HepG2 (cell line): ENCODE measurements at regions not wholly inside any gene's neighbourhood (a gene's known extent, or its start where the extent isn't known, plus 50 kb on each side); places are given as distances from the start of the nearest gene placed in this dataset.

Experiments used
- ASH2L ChIP-seq: fragments of 300-600, 200-600 bp; sonication (generic); IDR thresholded peaks from 2 replicates; pipeline ENCODE4 v1.7.0; 2017; ENCODE audit warnings: low read depth, mild to moderate bottlenecking, moderate library complexity, mixed read lengths, low read length; ENCODE audit not compliant: insufficient read length
- CEBPG ChIP-seq: IDR thresholded peaks from 2 replicates; pipeline ENCODE4 v1.6.1; 2016
- CENPBD1 ChIP-seq: sonication (generic); formaldehyde crosslinking; IDR thresholded peaks from 2 replicates; pipeline ENCODE4 v1.8.0; 2022; ENCODE audit warnings: missing genetic modification reagents, low read depth, mild to moderate bottlenecking, borderline replicate concordance
- ESRRA ChIP-seq: sonication (generic); formaldehyde crosslinking; IDR thresholded peaks from 2 replicates; pipeline ENCODE4 v1.5.1; 2020; ENCODE audit warnings: mild to moderate bottlenecking, low read depth, missing genetic modification reagents
- HINFP ChIP-seq: sonication (generic); formaldehyde crosslinking; IDR thresholded peaks from 2 replicates; pipeline ENCODE4 v1.4.0; 2020; ENCODE audit warnings: low read depth, mild to moderate bottlenecking, missing genetic modification reagents
- KLF6 ChIP-seq: IDR thresholded peaks from 2 replicates; pipeline ENCODE4 v1.8.0; 2016; ENCODE audit warnings: missing biosample characterization, missing genetic modification reagents
- MAF1 ChIP-seq: sonication (generic); formaldehyde crosslinking; IDR thresholded peaks from 2 replicates; pipeline ENCODE4 v1.5.0; 2020; ENCODE audit warnings: missing genetic modification reagents, borderline replicate concordance
- MATR3 ChIP-seq: sonication (generic); formaldehyde crosslinking; IDR thresholded peaks from 2 replicates; pipeline ENCODE4 v1.4.0; 2020; ENCODE audit warnings: missing genetic modification reagents
- MBNL3 ChIP-seq: fragments of 250-450 bp; sonication (Bioruptor Pico); conservative IDR thresholded peaks from 2 replicates; pipeline ENCODE4 v1.8.0; 2022; ENCODE audit warnings: mild to moderate bottlenecking, inconsistent platforms
- NFIB ChIP-seq: sonication (generic); formaldehyde crosslinking; IDR thresholded peaks from 2 replicates; pipeline ENCODE4 v1.9.0; 2021; ENCODE audit warnings: missing genetic modification reagents, mild to moderate bottlenecking, borderline replicate concordance
- RFXANK ChIP-seq: IDR thresholded peaks from 2 replicates; pipeline ENCODE4 v1.6.1; 2016
- SETDB1 ChIP-seq: sonication (generic); formaldehyde crosslinking; IDR thresholded peaks from 2 replicates; pipeline ENCODE4 v1.5.1; 2020; ENCODE audit warnings: missing genetic modification reagents, mild to moderate bottlenecking, borderline replicate concordance
- TFDP2 ChIP-seq: sonication (generic); formaldehyde crosslinking; IDR thresholded peaks from 2 replicates; pipeline ENCODE4 v1.4.0; 2020; ENCODE audit warnings: missing genetic modification reagents
- ZBTB37 ChIP-seq: sonication (generic); formaldehyde crosslinking; IDR thresholded peaks from 2 replicates; pipeline ENCODE4 v1.4.0; 2020; ENCODE audit warnings: mild to moderate bottlenecking, missing genetic modification reagents
- ZFP36L2 ChIP-seq: sonication (generic); formaldehyde crosslinking; IDR thresholded peaks from 2 replicates; pipeline ENCODE4 v1.4.0; 2020; ENCODE audit warnings: missing genetic modification reagents
- ZMYM2 ChIP-seq: sonication (generic); formaldehyde crosslinking; IDR thresholded peaks from 2 replicates; pipeline ENCODE4 v1.8.0; 2022; ENCODE audit warnings: mild to moderate bottlenecking, missing genetic modification reagents
- ZNF276 ChIP-seq: sonication (generic); formaldehyde crosslinking; IDR thresholded peaks from 2 replicates; pipeline ENCODE4 v1.4.0; 2020; ENCODE audit warnings: mild to moderate bottlenecking, low read depth, missing genetic modification reagents
- ZNF33B ChIP-seq: sonication (generic); formaldehyde crosslinking; IDR thresholded peaks from 2 replicates; pipeline ENCODE4 v1.5.1; 2020; ENCODE audit warnings: mild to moderate bottlenecking, missing genetic modification reagents
- ZNF343 ChIP-seq: sonication (generic); formaldehyde crosslinking; IDR thresholded peaks from 2 replicates; pipeline ENCODE4 v1.4.0; 2020; ENCODE audit warnings: mild to moderate bottlenecking, missing genetic modification reagents
- ZNF362 ChIP-seq: sonication (generic); formaldehyde crosslinking; IDR thresholded peaks from 2 replicates; pipeline ENCODE4 v1.4.0; 2020; ENCODE audit warnings: missing genetic modification reagents, mild to moderate bottlenecking, borderline replicate concordance
- ZNF460 ChIP-seq: sonication (generic); formaldehyde crosslinking; IDR thresholded peaks from 2 replicates; pipeline ENCODE4 v1.5.1; 2020; ENCODE audit warnings: missing genetic modification reagents, mild to moderate bottlenecking, borderline replicate concordance
- ZNF563 ChIP-seq: sonication (generic); formaldehyde crosslinking; IDR thresholded peaks from 2 replicates; pipeline ENCODE4 v1.8.0; 2022; ENCODE audit warnings: mild to moderate bottlenecking, moderate library complexity, missing genetic modification reagents
- ZNF841 ChIP-seq: sonication (generic); formaldehyde crosslinking; IDR thresholded peaks from 2 replicates; pipeline ENCODE4 v1.8.1; 2023; ENCODE audit warnings: missing genetic modification reagents, borderline replicate concordance
- ZSCAN30 ChIP-seq: sonication (generic); formaldehyde crosslinking; IDR thresholded peaks from 2 replicates; pipeline ENCODE4 v1.5.0; 2020; ENCODE audit warnings: mild to moderate bottlenecking, missing genetic modification reagents

GRCh38 chr6:28719275-28719940, 193.7 kb downstream of the GPX5 start (continued):
- TF ChIP-seq ZNF276 (CRISPR knock-in tag) (no peak), ZNF563 (CRISPR knock-in tag) (no peak), ZMYM2 (no peak), NFIB (no peak), CENPBD1 (CRISPR knock-in tag) (no peak), KLF6 (CRISPR knock-in tag) (no peak), ASH2L (no peak), ZSCAN30 (no peak), ZBTB37 (CRISPR knock-in tag) (no peak), TFDP2 (CRISPR knock-in tag) (no peak), MBNL3 (CRISPR knock-in tag) (no peak), MAF1 (CRISPR knock-in tag) (no peak), ZNF362 (CRISPR knock-in tag) (peak; percentile 97), ESRRA (no peak), ZNF841 (CRISPR knock-in tag) (no peak), ZNF33B (CRISPR knock-in tag) (no peak), RFXANK (CRISPR knock-in tag) (no peak), CEBPG (CRISPR knock-in tag) (peak; percentile 70), HINFP (CRISPR knock-in tag) (no peak), SETDB1 (no peak), MATR3 (CRISPR knock-in tag) (no peak), ZFP36L2 (CRISPR knock-in tag) (no peak), ZNF343 (CRISPR knock-in tag) (no peak), ZNF460 (CRISPR knock-in tag) (no peak)
